ENCODE measurements at regions not wholly inside any gene's neighbourhood (a gene's known extent, or its start where the extent isn't known, plus 50 kb on each side); places are given as distances from the start of the nearest gene placed in this dataset.

GRCh38 chr18:59769129-59769865, 72.1 kb upstream of the CCBE1 start:
- no peak for DNase-seq (ENCODE audit: low read depth)
- H3K4me3 ChIP-seq (ENCODE audit: low read depth, low read length), result no peak overlapping the region
- no peak for TF ChIP-seq CTCF (IDR thresholded peaks at IDR 0.05; ENCODE audit: insufficient read depth, low read depth, low read length, missing control alignments)

- no peak overlapping the region for H3K4me3 ChIP-seq (ENCODE audit: low read depth, low read length)
- no peak for TF ChIP-seq CTCF (IDR thresholded peaks at IDR 0.05; ENCODE audit: insufficient read depth, low read depth, low read length, missing control alignments)
- DNase-seq (ENCODE audit: low read depth), result no peak
Measured at GRCh38 chr18:59768409-59768808, 71.2 kb upstream of the CCBE1 start.

- no peak for DNase-seq (ENCODE audit: low read depth)
- TF ChIP-seq CTCF (IDR thresholded peaks at IDR 0.05; ENCODE audit: insufficient read depth, low read depth, low read length, missing control alignments), result no peak
- no peak overlapping the region for H3K4me3 ChIP-seq (ENCODE audit: low read depth, low read length)
Measured at GRCh38 chr18:59767732-59768131, 70.5 kb upstream of the CCBE1 start.

- no peak for DNase-seq (ENCODE audit: low read depth)
- no peak overlapping the region for H3K4me3 ChIP-seq (ENCODE audit: low read depth, low read length)
- no peak for TF ChIP-seq CTCF (IDR thresholded peaks at IDR 0.05; ENCODE audit: insufficient read depth, low read depth, low read length, missing control alignments)
Measured at GRCh38 chr18:59765343-59765742, 68.1 kb upstream of the CCBE1 start.

GRCh38 chr18:59764281-59764680, 67.1 kb upstream of the CCBE1 start:
- no peak for TF ChIP-seq CTCF (IDR thresholded peaks at IDR 0.05; ENCODE audit: insufficient read depth, low read depth, low read length, missing control alignments)
- no peak overlapping the region for H3K4me3 ChIP-seq (ENCODE audit: low read depth, low read length)
- no peak for DNase-seq (ENCODE audit: low read depth)

GRCh38 chr18:59763541-59764136, 66.4 kb upstream of the CCBE1 start:
- no peak overlapping the region for H3K4me3 ChIP-seq (ENCODE audit: low read depth, low read length)
- no peak for TF ChIP-seq CTCF (IDR thresholded peaks at IDR 0.05; ENCODE audit: insufficient read depth, low read depth, low read length, missing control alignments)
- no peak for DNase-seq (ENCODE audit: low read depth)

Measured in GM12865 (cell line).